ENCODE measurements at regions not wholly inside any gene's neighbourhood (a gene's known extent, or its start where the extent isn't known, plus 50 kb on each side); places are given as distances from the start of the nearest gene placed in this dataset.
A peak's percentile ranks its signal among the peaks of the same experiment; 100 is the strongest.

GRCh38 chr1:5661196-5662085 is 330.8 kb downstream of the NPHP4 start:
- 60 to 62% methylated on average over 12 to 24 of the region's 24 CpGs for whole genome bisulfite sequencing, 2 donors

GRCh38 chr1:5660141-5660935 is 331.9 kb downstream of the NPHP4 start:
- peak; percentile 17 to 56 (median 30) for DNase-seq
- intact Hi-C loops (cut with DNase I), result no loop called here

More at GRCh38 chr1:5661196-5662085, 330.8 kb downstream of the NPHP4 start:
- ATAC-seq (no peak), DNase-seq (no peak)
- TF ChIP-seq POLR2A (IDR thresholded peaks at IDR 0.05), result no peak
- no peak for TF ChIP-seq CTCF (IDR thresholded peaks at IDR 0.05)
- intact Hi-C loops (cut with DNase I), result no loop called here
- Histone ChIP-seq H3K4me3 (no peak overlapping the region), H3K36me3 (replicated peaks in 1 of 2; ENCODE audit: insufficient read depth in 1 of 2, low read depth in 2 of 2) (no peaks in the 10 kb centered on the region), H3K27ac (no peak overlapping the region), H3K4me1 (no peaks in the 10 kb centered on the region), H3K9me3 (no peaks in the 10 kb centered on the region), H3K27me3 (no peaks in the 10 kb centered on the region)

GRCh38 chr1:5659606-5660005 is 332.6 kb downstream of the NPHP4 start:
- no peak for ATAC-seq
- Histone ChIP-seq H3K4me3 (no peak overlapping the region), H3K36me3 (replicated peaks in 1 of 2; ENCODE audit: insufficient read depth in 1 of 2, low read depth in 2 of 2) (no peaks in the 10 kb centered on the region), H3K9me3 (no peaks in the 10 kb centered on the region), H3K4me1 (no peaks in the 10 kb centered on the region), H3K27me3 (no peaks in the 10 kb centered on the region), H3K27ac (peak overlapping the region in 1 of 4 donors; percentile 41)
- WGBS, 2 donors, result 72 to 77% methylated on average over 3 of the region's 3 CpGs
- no peak for DNase-seq
- intact Hi-C loops (cut with DNase I), result no loop called here
- TF ChIP-seq CTCF (IDR thresholded peaks at IDR 0.05) (no peak), POLR2A (IDR thresholded peaks at IDR 0.05) (no peak)

More at GRCh38 chr1:5660141-5660935, 331.9 kb downstream of the NPHP4 start:
- Histone ChIP-seq H3K36me3 (replicated peaks in 1 of 2; ENCODE audit: insufficient read depth in 1 of 2, low read depth in 2 of 2) (no peaks in the 10 kb centered on the region), H3K9me3 (no peaks in the 10 kb centered on the region), H3K27me3 (no peaks in the 10 kb centered on the region), H3K4me3 (no peak overlapping the region), H3K27ac (peak overlapping the region in 1 of 4 donors; percentile 41), H3K4me1 (no peaks in the 10 kb centered on the region)
- TF ChIP-seq CTCF (IDR thresholded peaks at IDR 0.05), result no peak
- TF ChIP-seq POLR2A (IDR thresholded peaks at IDR 0.05), result no peak
- 27 to 31% methylated on average over 12 to 13 of the region's 13 CpGs for WGBS, 2 donors
- peak; percentile 67 for ATAC-seq

- Histone ChIP-seq H3K27me3 (no peaks in the 10 kb centered on the region), H3K27ac (no peak overlapping the region), H3K36me3 (replicated peaks in 1 of 2; ENCODE audit: insufficient read depth in 1 of 2, low read depth in 2 of 2) (no peaks in the 10 kb centered on the region), H3K4me3 (no peak overlapping the region), H3K9me3 (no peaks in the 10 kb centered on the region), H3K4me1 (no peaks in the 10 kb centered on the region)
- TF ChIP-seq POLR2A (IDR thresholded peaks at IDR 0.05) (no peak), CTCF (IDR thresholded peaks at IDR 0.05) (no peak)
- 60 to 62% methylated on average over 11 to 15 of the region's 16 CpGs for WGBS, 2 donors
- no peak for DNase-seq
- no peak for ATAC-seq
- intact Hi-C loops (cut with DNase I), result no loop called here
Observed at GRCh38 chr1:5658340-5659316, 333.6 kb downstream of the NPHP4 start.

Data from body of pancreas (tissue), 4 donors.